ENCODE measurements at regions not wholly inside any gene's neighbourhood (a gene's known extent, or its start where the extent isn't known, plus 50 kb on each side); places are given as distances from the start of the nearest gene placed in this dataset.

- DNase-seq (ENCODE audit: low spot score) = no peak
Measured at GRCh38 chr9:79371948-79372555, 199.7 kb upstream of the TLE4 start.

DNA sequence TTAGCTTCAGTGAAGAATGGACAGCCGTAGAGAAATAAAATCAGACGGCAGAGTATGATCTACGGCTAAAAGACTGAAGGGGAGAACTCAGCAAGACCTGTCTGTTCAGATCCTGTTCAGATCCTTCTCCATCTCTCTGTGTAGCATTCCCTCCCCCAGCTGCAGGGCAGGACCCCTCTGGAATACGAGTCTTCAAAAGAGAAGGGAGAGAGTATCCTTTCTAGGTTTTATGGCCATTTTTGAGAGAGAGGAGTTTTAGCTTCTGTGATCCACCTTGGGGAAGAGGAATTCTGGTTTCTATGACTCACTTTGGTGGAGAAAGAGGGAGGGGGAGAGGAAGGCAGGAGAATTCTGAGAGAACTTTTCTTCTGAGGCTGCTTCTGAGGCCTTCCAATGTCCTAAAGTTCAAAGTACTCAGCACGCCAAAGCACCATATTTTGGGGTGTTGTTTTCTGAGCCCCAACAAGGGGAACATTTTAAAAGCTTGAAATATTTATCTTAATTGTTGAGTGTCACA, 194.4 kb upstream of the TLE4 start:
- no peak for DNase-seq (ENCODE audit: low spot score)

DNA sequence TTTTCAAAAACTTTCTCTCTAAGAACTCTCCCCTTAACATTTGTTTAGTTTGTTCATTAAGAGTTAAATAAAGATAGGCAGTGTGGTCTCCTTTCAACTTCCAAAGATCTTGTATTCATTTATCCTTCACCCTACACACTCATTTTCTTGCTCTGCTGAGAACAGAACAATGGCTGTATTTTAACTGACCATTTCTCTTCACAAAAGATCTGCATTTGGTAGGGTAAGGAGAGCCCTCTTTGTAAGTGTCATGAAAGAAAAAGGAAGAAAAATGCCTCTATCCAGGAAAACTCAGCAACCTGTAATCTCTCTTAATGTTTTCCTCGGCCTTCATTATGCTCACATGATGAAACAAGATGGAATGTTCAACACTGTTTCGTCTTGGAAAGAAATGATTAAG, 193.7 kb upstream of the TLE4 start:
- DNase-seq (ENCODE audit: low spot score) = no peak

GRCh38 chr9:79382044-79382443, 189.7 kb upstream of the TLE4 start:
- DNase-seq (ENCODE audit: low spot score) = no peak

DNA sequence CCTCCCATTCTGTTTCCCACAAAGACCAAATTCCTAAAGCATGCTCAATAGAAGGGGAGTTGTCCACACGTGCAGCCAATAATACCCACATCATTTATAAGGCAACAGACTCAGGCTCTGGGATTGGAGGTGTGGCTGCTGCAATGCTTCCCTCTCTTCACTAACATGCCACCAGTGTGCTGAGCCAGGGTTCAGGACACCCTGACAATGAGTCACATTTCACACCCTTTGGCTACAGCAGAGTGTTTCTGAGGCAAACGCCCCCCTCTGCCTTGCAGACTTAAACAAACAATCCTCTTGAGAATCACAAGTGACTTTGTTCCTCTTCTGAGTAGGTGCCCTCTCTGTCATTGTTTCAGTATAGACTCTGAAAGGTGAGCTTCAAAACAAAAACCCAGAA, 189.3 kb upstream of the TLE4 start:
- no peak for DNase-seq (ENCODE audit: low spot score)

DNA sequence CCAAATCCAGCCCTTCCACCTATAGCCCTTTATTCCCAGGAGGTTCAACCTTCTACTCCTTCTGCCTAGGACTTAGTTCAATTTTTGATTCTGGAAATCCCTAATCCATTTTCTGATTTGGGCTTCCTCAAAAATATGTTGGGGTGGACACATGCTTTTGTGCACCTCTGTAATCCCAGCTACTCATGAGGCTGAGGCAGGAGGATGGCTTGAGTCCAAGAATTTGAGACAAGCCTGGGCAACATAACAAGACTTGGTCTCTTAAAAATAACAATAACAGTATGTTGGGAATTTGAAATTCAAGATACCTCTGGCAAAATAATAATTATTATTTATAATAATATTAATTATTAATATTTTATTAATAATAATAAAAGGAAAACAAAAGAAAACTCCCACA, 188.7 kb upstream of the TLE4 start:
- DNase-seq (ENCODE audit: low spot score) = no peak

- no peak for DNase-seq (ENCODE audit: low spot score)
Measured at GRCh38 chr9:79384091-79384490, 187.7 kb upstream of the TLE4 start.

- DNase-seq (ENCODE audit: low spot score) = no peak
Measured at GRCh38 chr9:79384501-79384900, 187.3 kb upstream of the TLE4 start.

GRCh38 chr9:79387101-79387835, 184.5 kb upstream of the TLE4 start:
- DNase-seq (ENCODE audit: low spot score) = no peak

GRCh38 chr9:79390077-79390698, 181.6 kb upstream of the TLE4 start:
- DNase-seq (ENCODE audit: low spot score) = no peak

DNA sequence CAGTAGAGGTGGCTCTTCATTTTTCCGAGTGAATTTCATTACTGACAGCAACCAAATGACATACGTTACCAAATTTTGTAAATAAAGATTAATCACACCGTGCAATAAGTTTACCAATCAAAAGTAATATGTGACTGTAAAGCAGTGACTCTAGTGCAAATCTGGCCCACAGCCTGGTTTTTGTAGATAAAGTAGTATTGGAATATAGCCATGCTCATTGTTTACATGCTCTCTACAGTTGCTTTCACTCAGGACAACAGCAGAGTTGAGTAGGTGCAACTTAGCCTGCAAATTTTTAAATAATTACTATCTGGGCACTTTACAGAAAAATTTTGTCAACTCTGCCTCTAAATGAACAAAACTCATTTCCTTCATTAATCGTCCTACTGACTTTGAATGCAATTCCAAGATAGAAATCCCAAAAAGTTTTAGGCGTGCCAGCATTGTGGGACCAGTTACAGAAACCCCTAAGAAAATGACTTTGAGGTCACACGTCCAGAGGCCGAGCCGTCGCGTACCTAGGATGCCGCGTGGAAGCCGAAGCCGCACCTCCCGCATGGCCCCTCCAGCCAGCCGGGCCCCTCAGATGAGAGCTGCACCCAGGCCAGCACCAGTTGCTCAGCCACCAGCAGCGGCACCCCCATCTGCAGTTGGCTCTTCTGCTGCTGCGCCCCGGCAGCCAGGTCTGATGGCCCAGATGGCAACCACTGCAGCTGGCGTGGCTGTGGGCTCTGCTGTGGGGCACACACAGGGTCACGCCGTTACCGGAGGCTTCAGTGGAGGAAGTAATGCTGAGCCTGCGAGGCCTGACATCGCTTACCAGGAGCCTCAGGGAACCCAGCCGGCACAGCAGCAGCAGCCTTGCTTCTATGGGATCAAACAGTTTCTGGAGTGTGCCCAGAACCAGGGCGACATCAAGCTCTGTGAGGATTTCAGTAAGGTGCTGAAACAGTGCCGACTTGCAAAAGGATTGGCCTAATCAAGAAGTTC, 180.7 kb upstream of the TLE4 start:
- no peak for DNase-seq (ENCODE audit: low spot score)

DNA sequence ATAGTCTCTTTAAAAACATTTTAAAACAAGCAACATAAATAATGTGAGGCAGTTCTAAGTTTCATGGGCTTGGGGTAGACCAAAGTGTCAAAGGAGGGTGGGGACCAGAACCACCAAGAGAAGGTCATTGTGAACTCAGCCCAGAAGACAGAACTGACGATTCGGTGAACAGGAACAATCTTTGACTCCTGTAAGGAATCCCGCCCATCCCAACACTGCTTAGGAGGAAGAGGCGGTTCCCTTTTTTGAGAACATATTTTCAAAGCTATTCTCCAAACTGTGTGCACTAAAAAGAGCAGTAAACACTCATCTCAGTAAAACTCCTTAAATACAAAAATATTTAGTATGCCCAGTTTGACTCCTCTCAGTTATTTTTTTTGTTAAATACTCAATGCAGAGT, 176.5 kb upstream of the TLE4 start:
- DNase-seq (ENCODE audit: low spot score) = no peak

GRCh38 chr9:79395755-79396154, 176.0 kb upstream of the TLE4 start:
- no peak for DNase-seq (ENCODE audit: low spot score)

- DNase-seq (ENCODE audit: low spot score) = no peak
Measured at GRCh38 chr9:79396168-79396567, 175.6 kb upstream of the TLE4 start.

DNA sequence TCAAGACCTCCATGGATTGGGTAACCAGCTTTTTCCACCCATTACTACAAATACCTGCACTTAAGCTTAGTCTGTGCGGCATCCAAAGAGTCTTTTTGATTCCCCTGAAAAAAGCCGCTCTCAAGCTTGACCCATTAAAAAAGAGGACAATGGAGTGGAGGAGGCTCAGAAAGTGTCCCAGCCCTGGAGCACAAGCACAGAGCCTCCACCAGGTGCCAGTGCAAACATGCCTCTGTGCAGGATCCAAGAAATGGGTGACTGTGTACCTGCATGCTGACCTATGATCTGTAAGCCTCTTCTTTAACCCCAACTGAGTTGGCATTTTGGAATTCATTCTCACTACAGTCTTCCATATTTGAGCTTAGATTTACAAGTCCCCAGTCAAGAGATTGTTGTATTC, 168.3 kb upstream of the TLE4 start:
- no peak for DNase-seq (ENCODE audit: low spot score)

GRCh38 chr9:79408200-79408599, 163.6 kb upstream of the TLE4 start:
- DNase-seq (ENCODE audit: low spot score) = no peak

DNA sequence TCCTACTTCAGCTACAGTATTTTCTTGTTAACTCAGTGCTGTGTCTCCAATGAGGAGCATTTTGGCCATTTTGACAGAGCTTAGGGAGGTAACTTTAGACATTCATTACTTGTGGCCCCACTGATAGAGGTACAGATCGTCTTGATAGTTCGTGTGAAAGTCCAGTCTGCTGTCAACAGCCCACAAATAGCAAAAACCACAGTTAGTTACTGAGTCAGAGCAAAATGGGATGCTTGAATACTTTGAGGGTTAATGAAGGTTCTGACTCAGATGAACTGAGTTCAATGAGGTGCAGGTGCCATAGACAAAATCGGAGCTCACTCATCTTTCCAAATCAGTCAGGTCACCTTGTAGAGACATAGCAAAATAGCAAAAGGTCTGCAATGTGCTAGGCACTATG, 163.1 kb upstream of the TLE4 start:
- DNase-seq (ENCODE audit: low spot score) = no peak

- no peak for DNase-seq (ENCODE audit: low spot score)
Measured at GRCh38 chr9:79409182-79409823, 162.5 kb upstream of the TLE4 start.

DNA sequence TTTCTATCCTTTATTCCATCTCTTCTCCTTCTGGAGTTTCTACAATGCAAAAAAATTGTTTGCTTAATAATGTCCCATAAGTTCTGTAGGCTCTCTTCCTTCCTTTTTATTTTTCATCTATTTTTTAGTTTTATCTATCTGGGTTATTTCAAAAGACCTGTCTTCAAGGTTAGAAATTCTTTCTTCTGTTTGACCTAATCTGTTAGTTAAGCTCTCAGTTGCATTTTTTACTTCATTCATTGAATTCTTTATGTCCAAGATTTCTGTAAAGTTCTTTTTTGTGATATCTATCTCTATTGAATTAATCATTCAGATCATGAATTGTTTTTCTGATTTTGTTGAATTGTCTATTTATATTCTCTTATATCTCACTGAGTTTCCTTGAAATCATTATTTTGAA, 145.9 kb upstream of the TLE4 start:
- no peak for DNase-seq (ENCODE audit: low spot score)

DNA sequence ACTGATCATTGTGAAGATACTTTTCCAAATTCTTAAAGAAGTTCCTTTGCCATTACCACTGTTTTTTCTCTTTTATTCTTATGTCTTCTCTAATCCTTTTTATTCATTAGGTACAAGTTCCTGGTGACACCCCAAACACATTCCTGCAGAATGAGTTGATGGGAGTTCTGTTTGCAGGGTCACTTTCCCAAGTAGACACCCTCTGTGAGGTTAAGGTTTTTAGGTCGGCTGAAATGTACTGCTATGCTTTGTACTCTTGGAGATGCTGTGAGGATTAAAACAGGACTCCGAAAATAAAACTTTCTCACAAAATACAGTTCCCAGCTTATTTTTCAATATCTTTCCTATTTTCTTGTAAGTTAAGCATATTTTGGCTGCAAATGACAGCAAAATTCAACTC, 143.3 kb upstream of the TLE4 start:
- DNase-seq (ENCODE audit: low spot score) = no peak

GRCh38 chr9:79430619-79431018, 141.1 kb upstream of the TLE4 start:
- no peak for DNase-seq (ENCODE audit: low spot score)
